ENCODE measurements at regions not wholly inside any gene's neighbourhood (a gene's known extent, or its start where the extent isn't known, plus 50 kb on each side); places are given as distances from the start of the nearest gene placed in this dataset.

DNA sequence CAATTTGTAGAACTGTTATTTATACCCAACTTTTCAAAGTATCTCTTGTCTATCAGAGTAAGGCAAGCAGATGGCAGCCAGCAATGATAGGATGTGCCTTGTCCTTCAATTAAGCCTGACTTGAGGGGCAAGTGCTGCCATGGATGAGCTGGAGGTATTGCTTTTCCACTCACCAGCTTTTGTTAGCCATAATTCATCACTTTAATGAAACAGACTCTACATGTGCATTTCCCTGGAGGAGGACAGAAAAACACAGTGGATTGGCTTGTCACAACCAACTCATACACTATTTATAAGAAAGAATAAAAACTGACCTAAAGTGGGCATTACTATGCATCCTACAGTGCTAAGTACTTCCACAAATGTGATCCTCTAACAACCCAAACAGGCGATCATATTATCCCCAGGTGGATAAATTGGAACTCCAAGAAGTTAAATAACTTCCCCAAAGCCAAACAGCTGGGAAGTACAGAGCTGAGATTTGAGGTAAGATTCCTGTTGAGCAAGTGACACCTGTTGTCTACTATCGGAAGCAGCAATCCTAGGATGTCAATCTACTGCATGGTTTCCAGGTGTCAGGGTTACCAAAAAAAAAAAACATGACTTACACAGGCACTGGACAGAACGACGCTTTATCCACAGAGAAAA, 73.9 kb upstream of the NRSN1 start:
- TF ChIP-seq MXI1 (IDR thresholded peaks at IDR 0.05; ENCODE audit: borderline replicate concordance, low read depth, low read length), result no peak
- TF ChIP-seq, protein P1, sequence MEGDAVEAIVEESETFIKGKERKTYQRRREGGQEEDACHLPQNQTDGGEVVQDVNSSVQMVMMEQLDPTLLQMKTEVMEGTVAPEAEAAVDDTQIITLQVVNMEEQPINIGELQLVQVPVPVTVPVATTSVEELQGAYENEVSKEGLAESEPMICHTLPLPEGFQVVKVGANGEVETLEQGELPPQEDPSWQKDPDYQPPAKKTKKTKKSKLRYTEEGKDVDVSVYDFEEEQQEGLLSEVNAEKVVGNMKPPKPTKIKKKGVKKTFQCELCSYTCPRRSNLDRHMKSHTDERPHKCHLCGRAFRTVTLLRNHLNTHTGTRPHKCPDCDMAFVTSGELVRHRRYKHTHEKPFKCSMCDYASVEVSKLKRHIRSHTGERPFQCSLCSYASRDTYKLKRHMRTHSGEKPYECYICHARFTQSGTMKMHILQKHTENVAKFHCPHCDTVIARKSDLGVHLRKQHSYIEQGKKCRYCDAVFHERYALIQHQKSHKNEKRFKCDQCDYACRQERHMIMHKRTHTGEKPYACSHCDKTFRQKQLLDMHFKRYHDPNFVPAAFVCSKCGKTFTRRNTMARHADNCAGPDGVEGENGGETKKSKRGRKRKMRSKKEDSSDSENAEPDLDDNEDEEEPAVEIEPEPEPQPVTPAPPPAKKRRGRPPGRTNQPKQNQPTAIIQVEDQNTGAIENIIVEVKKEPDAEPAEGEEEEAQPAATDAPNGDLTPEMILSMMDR (conservative IDR thresholded peaks at IDR 0.05; ENCODE audit: low read depth, low read length), result no peak
- no peak for TF ChIP-seq SMC3 (IDR thresholded peaks at IDR 0.05; ENCODE audit: low read depth, low read length)
- TF ChIP-seq BHLHE40 (IDR thresholded peaks at IDR 0.05; ENCODE audit: low read depth, low read length), result no peak
- TF ChIP-seq POLR2A (IDR thresholded peaks at IDR 0.05; ENCODE audit: low read depth, low read length), result no peak
- no peak for TF ChIP-seq MAFK (IDR thresholded peaks at IDR 0.05; ENCODE audit: low read depth, low read length)
- TF ChIP-seq RAD21 (IDR thresholded peaks at IDR 0.05; ENCODE audit: low read length), result no peak
- no peak for TF ChIP-seq CHD1 (IDR thresholded peaks at IDR 0.05; ENCODE audit: low read depth, low read length)
- TF ChIP-seq CEBPB (IDR thresholded peaks at IDR 0.05; ENCODE audit: low read depth, low read length), result no peak
- TF ChIP-seq, protein P2, sequence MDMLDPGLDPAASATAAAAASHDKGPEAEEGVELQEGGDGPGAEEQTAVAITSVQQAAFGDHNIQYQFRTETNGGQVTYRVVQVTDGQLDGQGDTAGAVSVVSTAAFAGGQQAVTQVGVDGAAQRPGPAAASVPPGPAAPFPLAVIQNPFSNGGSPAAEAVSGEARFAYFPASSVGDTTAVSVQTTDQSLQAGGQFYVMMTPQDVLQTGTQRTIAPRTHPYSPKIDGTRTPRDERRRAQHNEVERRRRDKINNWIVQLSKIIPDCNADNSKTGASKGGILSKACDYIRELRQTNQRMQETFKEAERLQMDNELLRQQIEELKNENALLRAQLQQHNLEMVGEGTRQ (IDR thresholded peaks at IDR 0.05; ENCODE audit: low read depth, low read length), result no peak
- no peak for TF ChIP-seq FOS (IDR thresholded peaks at IDR 0.05; ENCODE audit: low read depth, low read length)
